K562 (cell line): ENCODE measurements at regions not wholly inside any gene's neighbourhood (a gene's known extent, or its start where the extent isn't known, plus 50 kb on each side); places are given as distances from the start of the nearest gene placed in this dataset.

Source experiments
- ATAC-seq: fragments of 200-7000 bp; cut with Tn5 transposase; 3 replicates; pipeline ENCODE4 v1.9.1; 2020; ENCODE audit warnings: moderate library complexity
- BruUV-seq: library from RNA; stranded (reverse); fragments of 400-500 nt; replicated peaks from 2 replicates; lab custom pipeline; 2021; lab: Mats Ljungman, UMichigan
- CTCF ChIA-PET: fragments of 300-600 bp; formaldehyde crosslinking; extraction: SDS; loops from one replicate; lab custom pipeline; 2021; ENCODE audit warnings: low intra/inter-chr PET ratio; lab: Yijun Ruan, JAX
- POLR2A ChIA-PET: fragments of 300-600, 350-650 bp; sonication (Branson Sonifier 250); formaldehyde crosslinking; extraction: SDS; loops from one replicate; lab custom pipeline; 2021; ENCODE audit warnings: antibody characterized with exemption, inconsistent platforms; lab: Yijun Ruan, JAX
- DNase-seq, 4 experiments: peaks; one replicate each; pipeline versions ENCODE4 v3.0.0 to v3.0.0-alpha.2; 2011 to 2018; ENCODE audit warnings: low spot score in 3 of 4, mixed read lengths in 3 of 4; ENCODE audit errors: extremely low read depth in 1 of 4
- FAIRE-seq: peaks from 2 replicates; lab custom pipeline; 2011; peaks lifted over from hg19 to GRCh38; lab: Jason Lieb, UNC
- H2AFZ ChIP-seq: 2 replicates; pipeline ENCODE4 v1.6.0; 2011; ENCODE audit warnings: low read depth, low read length, control low read depth, inconsistent platforms
- H3K27ac ChIP-seq: fragments of 200-600 bp; 3 replicates; pipeline ENCODE4 v1.8.0; 2011; ENCODE audit warnings: low read depth, mild to moderate bottlenecking, control low read depth, inconsistent platforms, low read length, moderate library complexity, mixed read lengths; ENCODE audit errors: extremely low read depth
- H3K27me3 ChIP-seq, 2 experiments: fragments of 300-600 bp in 1 of 2; 2 replicates in 1 of 2; 3 replicates in 1 of 2; pipeline versions ENCODE4 v1.6.0 to v1.8.0; 2011; ENCODE audit warnings: inconsistent platforms in 2 of 2, low read length in 2 of 2, mild to moderate bottlenecking in 1 of 2, mixed read lengths in 1 of 2, moderate library complexity in 1 of 2; ENCODE audit not compliant: control insufficient read depth in 2 of 2, insufficient read depth in 2 of 2
- H3K36me3 ChIP-seq: fragments of 300-600 bp; 3 replicates; pipeline ENCODE4 v1.8.0; 2011; ENCODE audit warnings: mild to moderate bottlenecking, low read length, inconsistent platforms; ENCODE audit not compliant: control insufficient read depth, insufficient read depth
- H3K4me1 ChIP-seq, 2 experiments: fragments of 200-600 bp in 1 of 2; replicated peaks in 1 of 2; 2 replicates in 1 of 2; 3 replicates in 1 of 2; pipeline versions ENCODE4 v1.5.1 to v1.8.0; 2011; ENCODE audit warnings: inconsistent platforms in 2 of 2, low read length in 2 of 2, mild to moderate bottlenecking in 1 of 2, mixed read lengths in 1 of 2, moderate library complexity in 1 of 2; ENCODE audit not compliant: control insufficient read depth in 2 of 2, insufficient read depth in 2 of 2
- H3K4me2 ChIP-seq: 2 replicates; pipeline ENCODE4 v1.6.1; 2011; ENCODE audit warnings: low read length, control low read depth, inconsistent platforms, mixed read lengths; ENCODE audit not compliant: insufficient read depth
- H3K4me3 ChIP-seq: fragments of 200-600 bp; sonication (generic), shearing (Covaris generic); 2 replicates; pipeline ENCODE4 v1.5.1; 2016; ENCODE audit warnings: control low read depth, inconsistent platforms
- H3K79me2 ChIP-seq: fragments of 200-600 bp; 3 replicates; pipeline ENCODE4 v1.8.0; 2011; ENCODE audit warnings: low read length, inconsistent platforms; ENCODE audit not compliant: control insufficient read depth, insufficient read depth
- H3K9ac ChIP-seq, 2 experiments: 2 replicates each; pipeline versions ENCODE4 v1.6.0 to v1.6.1; 2011; ENCODE audit warnings: low read depth in 2 of 2, low read length in 2 of 2, control low read depth in 1 of 2, inconsistent platforms in 1 of 2, mild to moderate bottlenecking in 1 of 2, mixed read lengths in 1 of 2; ENCODE audit not compliant: insufficient read depth in 1 of 2
- H3K9me1 ChIP-seq: one replicate; pipeline ENCODE4 v1.6.0; 2011; ENCODE audit warnings: inconsistent platforms, mild to moderate bottlenecking, low read length, moderate library complexity; ENCODE audit not compliant: control insufficient read depth, insufficient read depth
- H3K9me3 ChIP-seq: replicated peaks from 2 replicates; pipeline ENCODE4 v1.5.1; 2011; ENCODE audit warnings: low read depth, low read length, inconsistent platforms; ENCODE audit not compliant: control insufficient read depth, insufficient read depth
- H4K20me1 ChIP-seq: replicated peaks from 2 replicates; pipeline ENCODE4 v1.6.1; 2011; ENCODE audit warnings: low read length, inconsistent platforms, mixed read lengths; ENCODE audit not compliant: control insufficient read depth, insufficient read depth
- ATF3 ChIP-seq, 2 experiments: fragments of 450-650 bp in 1 of 2; sonication (generic) in 1 of 2; formaldehyde crosslinking in 1 of 2; IDR thresholded peaks in 1 of 2; conservative IDR thresholded peaks in 1 of 2; 2 replicates each; pipeline versions ENCODE4 v1.6.1 to v1.8.1; 2016 to 2023; ENCODE audit warnings: mild to moderate bottlenecking in 2 of 2, moderate library complexity in 2 of 2, inconsistent platforms in 1 of 2, missing genetic modification reagents in 1 of 2
- ETV5 ChIP-seq: sonication (generic); formaldehyde crosslinking; IDR thresholded peaks from 2 replicates; pipeline ENCODE4 v1.4.0; 2020; ENCODE audit warnings: low read depth, mild to moderate bottlenecking, missing genetic modification reagents
- KLF10 ChIP-seq: fragments of 250-450 bp; sonication (Bioruptor Pico); IDR thresholded peaks from 2 replicates; pipeline ENCODE4 v1.6.1; 2021; ENCODE audit warnings: matching md5 sums
- ZNF586 ChIP-seq: fragments of 450-650 bp; formaldehyde crosslinking; conservative IDR thresholded peaks from 2 replicates; pipeline ENCODE4 v1.4.0; 2020; ENCODE audit warnings: mild to moderate bottlenecking, moderate library complexity
- WGBS: fragments of 100-300 bp; shearing (Covaris generic); methylation state at CpG from one replicate; pipeline ENCODE4 v1.1.6; 2016; ENCODE audit warnings: low coverage, mixed read lengths; ENCODE audit not compliant: insufficient coverage; ENCODE audit errors: missing lambda C conversion rate; 5-methylcytosine and 5-hydroxymethylcytosine counted together
- in situ Hi-C: fragments of 300-500 bp; cut with MboI; formaldehyde crosslinking; loops from 4 replicates; pipeline ENCODE4 v1.15.0; 2018; ENCODE audit warnings: inconsistent platforms, mixed read lengths
- intact Hi-C: fragments of 100-400 bp; cut with micrococcal nuclease; formaldehyde crosslinking; loops from 2 replicates; pipeline ENCODE4 v1.14.2; 2022
- TF ChIP-seq, protein P1 (sequence below): fragments of 450-650 bp; formaldehyde crosslinking; IDR thresholded peaks from 2 replicates; pipeline ENCODE4 v1.4.0; 2020; ENCODE audit warnings: mild to moderate bottlenecking, moderate library complexity

DNA sequence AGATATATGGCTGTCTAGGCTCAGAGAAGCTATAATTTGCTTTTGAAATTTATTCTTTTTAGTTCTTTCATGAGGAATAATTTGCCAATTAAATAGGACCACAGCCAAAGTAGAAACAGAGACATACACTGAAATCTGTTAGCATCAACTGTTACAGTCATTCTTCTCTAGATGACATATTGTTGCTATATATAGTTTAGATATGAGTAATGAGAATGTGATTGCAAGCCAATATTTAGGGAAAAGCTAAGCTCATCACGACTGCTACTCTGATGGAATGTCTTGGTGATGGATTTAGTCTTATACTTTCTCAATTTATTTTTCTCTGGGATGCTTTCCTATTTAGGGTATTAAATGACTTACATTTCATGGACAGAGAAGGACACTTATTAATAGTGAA is 259.1 kb downstream of the LNPK start:
- Histone ChIP-seq H3K9me3 (no peaks in the 10 kb centered on the region), H3K4me2 (no peak overlapping the region), H3K9me1 (no peaks in the 10 kb centered on the region), H3K27me3 (peaks cover 3% of the 10 kb centered on the region in 2 experiments; a peak in 3 of 5 replicates), H3K79me2 (no peaks in the 10 kb centered on the region), H4K20me1 (no peaks in the 10 kb centered on the region), H3K4me3 (no peak overlapping the region), H3K36me3 (no peaks in the 10 kb centered on the region), H2AFZ (no peak overlapping the region), H3K4me1 (peaks cover 0 to 7% of the 10 kb centered on the region in 2 experiments; a peak in 1 of 5 replicates), H3K27ac (no peak overlapping the region), H3K9ac (no peak overlapping the region)
- no TSS peak for BruUV-seq
- DNase-seq, result no peak
- no peak for ATAC-seq
- TF ChIP-seq ATF3 (IDR thresholded peaks at IDR 0.05), result 0 out of 2 replicates have a peak, but pooled peaks have one; percentile 18
- no peak for TF ChIP-seq ATF3 (CRISPR knock-in tag; conservative IDR thresholded peaks at IDR 0.05)
- no peak for TF ChIP-seq KLF10
- no peak for TF ChIP-seq ZNF586 (CRISPR knock-in tag)
- no peak for FAIRE-seq
- intact Hi-C loops (no loop called here), in situ Hi-C loops (no loop called here)
- WGBS, result 5% methylated on average over 1 of the region's 1 CpG
- CTCF ChIA-PET, result no interaction called here
- POLR2A ChIA-PET, result no interaction called here

- H3K9ac ChIP-seq, result no peak overlapping the region
- intact Hi-C loops, result no loop called here
- H3K4me2 ChIP-seq, result no peak overlapping the region
- no peak overlapping the region for H3K4me3 ChIP-seq
- no TSS peak for BruUV-seq
- ATAC-seq (no peak), DNase-seq (no peak), FAIRE-seq (no peak)
- H3K27me3 ChIP-seq, result peaks cover 3 to 5% of the 10 kb centered on the region in 2 experiments; a peak in 2 of 5 replicates
- no peak overlapping the region for H2AFZ ChIP-seq
- H4K20me1 ChIP-seq, result no peaks in the 10 kb centered on the region
- peaks cover 0 to 7% of the 10 kb centered on the region in 2 experiments; a peak in 1 of 5 replicates for H3K4me1 ChIP-seq
- no peaks in the 10 kb centered on the region for H3K9me3 ChIP-seq
- CTCF ChIA-PET, result no interaction called here
- in situ Hi-C loops, result no loop called here
- no peaks in the 10 kb centered on the region for H3K9me1 ChIP-seq
- TF ChIP-seq, protein P1, sequence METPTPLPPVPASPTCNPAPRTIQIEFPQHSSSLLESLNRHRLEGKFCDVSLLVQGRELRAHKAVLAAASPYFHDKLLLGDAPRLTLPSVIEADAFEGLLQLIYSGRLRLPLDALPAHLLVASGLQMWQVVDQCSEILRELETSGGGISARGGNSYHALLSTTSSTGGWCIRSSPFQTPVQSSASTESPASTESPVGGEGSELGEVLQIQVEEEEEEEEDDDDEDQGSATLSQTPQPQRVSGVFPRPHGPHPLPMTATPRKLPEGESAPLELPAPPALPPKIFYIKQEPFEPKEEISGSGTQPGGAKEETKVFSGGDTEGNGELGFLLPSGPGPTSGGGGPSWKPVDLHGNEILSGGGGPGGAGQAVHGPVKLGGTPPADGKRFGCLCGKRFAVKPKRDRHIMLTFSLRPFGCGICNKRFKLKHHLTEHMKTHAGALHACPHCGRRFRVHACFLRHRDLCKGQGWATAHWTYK (CRISPR knock-in tag), result peak; percentile 52; the same call in 1 of the 2 replicates
- no peak for TF ChIP-seq ETV5 (CRISPR knock-in tag)
- POLR2A ChIA-PET, result interaction anchor here (0.8 kb wide), 1 partner anchor 9 kb away, joined by 5 read pairs; no protein-coding TSS in a partner anchor
- no peak overlapping the region for H3K27ac ChIP-seq
- H3K36me3 ChIP-seq, result no peaks in the 10 kb centered on the region
- H3K79me2 ChIP-seq, result no peaks in the 10 kb centered on the region
- 0% methylated on average over 3 of the region's 3 CpGs for WGBS
These were observed 259.7 kb downstream of the LNPK start for GRCh38 chr2:175742367-175742766.
